Memory B cell (primary cell): ENCODE measurements at regions not wholly inside any gene's neighbourhood (a gene's known extent, or its start where the extent isn't known, plus 50 kb on each side); places are given as distances from the start of the nearest gene placed in this dataset.
A peak's percentile ranks its signal among the peaks of the same experiment; 100 is the strongest.
"Not testable (repeated sequence)": the region's sequence is repeated elsewhere in the genome, so short reads cannot be mapped to it uniquely, and the experiment has no call there.

Source experiments
- ATAC-seq: fragments of 150-1000 bp; cut with Tn5 transposase; 2 replicates; pipeline ENCODE4 v1.10.0; 2021; ENCODE audit warnings: low read depth, mild to moderate bottlenecking, moderate library complexity
- DNase-seq, 2 donors: peaks; one replicate each; pipeline ENCODE4 v3.0.0; 2022; ENCODE audit warnings: low spot score in 2 of 2
- H3K27ac Mint-ChIP-seq: one replicate; pipeline ENCODE4 v1.8.0; 2022; ENCODE audit warnings: mild to moderate bottlenecking, moderate library complexity, mixed read lengths
- H3K27me3 Mint-ChIP-seq: one replicate; pipeline ENCODE4 v1.8.0; 2022; ENCODE audit warnings: mixed read lengths
- H3K36me3 Mint-ChIP-seq: one replicate; pipeline ENCODE4 v1.8.0; 2022; ENCODE audit warnings: mild to moderate bottlenecking, mixed read lengths
- H3K4me1 Mint-ChIP-seq: one replicate; pipeline ENCODE4 v1.8.0; 2022; ENCODE audit warnings: mixed read lengths
- H3K4me3 Mint-ChIP-seq: one replicate; pipeline ENCODE4 v1.8.0; 2022; ENCODE audit warnings: mild to moderate bottlenecking, moderate library complexity, mixed read lengths
- H3K9me3 Mint-ChIP-seq: one replicate; pipeline ENCODE4 v1.8.0; 2022; ENCODE audit warnings: mixed read lengths

- DNase-seq (no peak), ATAC-seq (no peak)
- no peak overlapping the region for H3K27ac Mint-ChIP-seq
- peaks cover 12% of the 10 kb centered on the region for H3K27me3 Mint-ChIP-seq
- no peaks in the 10 kb centered on the region for H3K9me3 Mint-ChIP-seq
- H3K4me3 Mint-ChIP-seq: no peak overlapping the region
- no peaks in the 10 kb centered on the region for H3K36me3 Mint-ChIP-seq
- peaks cover 17% of the 10 kb centered on the region for H3K4me1 Mint-ChIP-seq
These were observed 197.0 kb downstream of the DLL1 start for GRCh38 chr6:170093658-170094596.

GRCh38 chr6:170093276-170093657 is 197.6 kb downstream of the DLL1 start:
- Mint-ChIP-seq H3K9me3 (no peaks in the 10 kb centered on the region), H3K27me3 (peaks cover 12% of the 10 kb centered on the region), H3K36me3 (no peaks in the 10 kb centered on the region), H3K4me3 (no peak overlapping the region), H3K4me1 (peaks cover 19% of the 10 kb centered on the region), H3K27ac (no peak overlapping the region)
- DNase-seq (no peak), ATAC-seq (no peak)

GRCh38 chr6:170092826-170093225 is 198.1 kb downstream of the DLL1 start:
- Mint-ChIP-seq H3K4me3 (no peak overlapping the region), H3K9me3 (no peaks in the 10 kb centered on the region), H3K36me3 (no peaks in the 10 kb centered on the region)

GRCh38 chr6:170091639-170092579 is 199.0 kb downstream of the DLL1 start:
- Mint-ChIP-seq H3K27ac (no peak overlapping the region), H3K4me1 (peaks cover 23% of the 10 kb centered on the region), H3K36me3 (no peaks in the 10 kb centered on the region), H3K27me3 (peaks cover 7% of the 10 kb centered on the region), H3K4me3 (no peak overlapping the region), H3K9me3 (no peaks in the 10 kb centered on the region)
- ATAC-seq (no peak), DNase-seq (no peak)

More at GRCh38 chr6:170092826-170093225, 198.1 kb downstream of the DLL1 start:
- H3K27ac Mint-ChIP-seq: no peak overlapping the region
- ATAC-seq (no peak), DNase-seq (no peak)
- H3K4me1 Mint-ChIP-seq: peaks cover 23% of the 10 kb centered on the region
- peaks cover 8% of the 10 kb centered on the region for H3K27me3 Mint-ChIP-seq

- ATAC-seq (no peak), DNase-seq (no peak)
- Mint-ChIP-seq H3K36me3 (peaks cover 1% of the 10 kb centered on the region), H3K4me3 (no peak overlapping the region), H3K27me3 (peaks cover 3% of the 10 kb centered on the region), H3K9me3 (no peaks in the 10 kb centered on the region), H3K27ac (peak overlapping the region; percentile 90), H3K4me1 (peaks cover 23% of the 10 kb centered on the region)
These were observed 199.8 kb downstream of the DLL1 start for GRCh38 chr6:170091000-170091638.

- no peaks in the 10 kb centered on the region for H3K9me3 Mint-ChIP-seq
These were observed 200.3 kb downstream of the DLL1 start for GRCh38 chr6:170090561-170090960.

GRCh38 chr6:170089963-170090362 is 200.9 kb downstream of the DLL1 start:
- ATAC-seq: peak; percentile 62
- Mint-ChIP-seq H3K36me3 (peaks cover 1% of the 10 kb centered on the region), H3K27me3 (no peaks in the 10 kb centered on the region), H3K4me1 (peaks cover 23% of the 10 kb centered on the region), H3K4me3 (peak overlapping the region; percentile 87), H3K9me3 (no peaks in the 10 kb centered on the region), H3K27ac (peak overlapping the region; percentile 90)
- DNase-seq: peak; percentile 24 to 30

More at GRCh38 chr6:170090561-170090960, 200.3 kb downstream of the DLL1 start:
- Mint-ChIP-seq H3K27ac (peak overlapping the region; percentile 90), H3K36me3 (peaks cover 1% of the 10 kb centered on the region), H3K27me3 (peaks cover 2% of the 10 kb centered on the region), H3K4me3 (peak overlapping the region; percentile 87), H3K4me1 (peaks cover 23% of the 10 kb centered on the region)
- DNase-seq: no peak
- no peak for ATAC-seq

GRCh38 chr6:170088582-170088955 is 202.3 kb downstream of the DLL1 start:
- Mint-ChIP-seq H3K4me1 (peaks cover 23% of the 10 kb centered on the region), H3K27me3 (no peaks in the 10 kb centered on the region), H3K4me3 (peak overlapping the region; percentile 87), H3K9me3 (no peaks in the 10 kb centered on the region), H3K27ac (peak overlapping the region; percentile 90), H3K36me3 (peaks cover 1% of the 10 kb centered on the region)
- DNase-seq: peak in 1 of 2 donors; percentile 40
- peak; percentile 31 for ATAC-seq

GRCh38 chr6:170087941-170088581 is 202.8 kb downstream of the DLL1 start:
- H3K4me3 Mint-ChIP-seq: peak overlapping the region; percentile 87

GRCh38 chr6:170087421-170087780 is 203.5 kb downstream of the DLL1 start:
- H3K4me1 Mint-ChIP-seq: peaks cover 23% of the 10 kb centered on the region
- not testable (repeated sequence) for DNase-seq

More at GRCh38 chr6:170087941-170088581, 202.8 kb downstream of the DLL1 start:
- DNase-seq (peak; percentile 29 to 34), ATAC-seq (peak; percentile 59)
- Mint-ChIP-seq H3K27me3 (no peaks in the 10 kb centered on the region), H3K36me3 (peaks cover 1% of the 10 kb centered on the region), H3K4me1 (peaks cover 23% of the 10 kb centered on the region), H3K9me3 (no peaks in the 10 kb centered on the region), H3K27ac (peak overlapping the region; percentile 90)

GRCh38 chr6:170086639-170087420 is 204.0 kb downstream of the DLL1 start:
- Mint-ChIP-seq H3K4me3 (peak overlapping the region; percentile 79), H3K9me3 (no peaks in the 10 kb centered on the region), H3K4me1 (peaks cover 23% of the 10 kb centered on the region), H3K27me3 (no peaks in the 10 kb centered on the region), H3K27ac (peak overlapping the region; percentile 85), H3K36me3 (peaks cover 1% of the 10 kb centered on the region)
- no peak for ATAC-seq
- DNase-seq: peak in 1 of 2 donors; percentile 7

More at GRCh38 chr6:170087421-170087780, 203.5 kb downstream of the DLL1 start:
- not testable (repeated sequence) for ATAC-seq, H3K4me3 Mint-ChIP-seq, H3K36me3 Mint-ChIP-seq, H3K27me3 Mint-ChIP-seq, H3K9me3 Mint-ChIP-seq
- peak overlapping the region; percentile 90 for H3K27ac Mint-ChIP-seq

- peak in 1 of 2 donors; percentile 6 for DNase-seq
- peaks cover 22% of the 10 kb centered on the region for H3K4me1 Mint-ChIP-seq
- H3K27ac Mint-ChIP-seq: no peak overlapping the region
These were observed 205.1 kb downstream of the DLL1 start for GRCh38 chr6:170085475-170086401.

More at GRCh38 chr6:170085475-170086401, 205.1 kb downstream of the DLL1 start:
- Mint-ChIP-seq H3K4me3 (no peak overlapping the region), H3K27me3 (no peaks in the 10 kb centered on the region), H3K36me3 (peaks cover 1% of the 10 kb centered on the region), H3K9me3 (no peaks in the 10 kb centered on the region)
- no peak for ATAC-seq
